Mesenchymal stem cell (in vitro differentiated cells and primary cell): ENCODE measurements at regions not wholly inside any gene's neighbourhood (a gene's known extent, or its start where the extent isn't known, plus 50 kb on each side); places are given as distances from the start of the nearest gene placed in this dataset.

Source experiments
- DNase-seq: peaks from one replicate; pipeline ENCODE4 v3.0.0-alpha.2; 2013
- H2AFZ ChIP-seq: one replicate; pipeline ENCODE4 v1.6.1; 2013; ENCODE audit warnings: low read depth, mild to moderate bottlenecking, control low read depth, inconsistent platforms, low read length, moderate library complexity
- H2AK5ac ChIP-seq: 2 replicates; pipeline ENCODE4 v1.6.1; 2013; ENCODE audit warnings: low read length, moderate library complexity, mild to moderate bottlenecking, inconsistent platforms; ENCODE audit not compliant: severe bottlenecking
- H2BK120ac ChIP-seq: one replicate; pipeline ENCODE4 v1.6.1; 2013; ENCODE audit warnings: low read depth, mild to moderate bottlenecking, inconsistent platforms, low read length, moderate library complexity
- H2BK12ac ChIP-seq, 2 experiments: one replicate each; pipeline ENCODE4 v1.6.1; 2013; ENCODE audit warnings: inconsistent platforms in 2 of 2, low read length in 2 of 2, mild to moderate bottlenecking in 2 of 2, moderate library complexity in 2 of 2, control low read depth in 1 of 2
- H2BK15ac ChIP-seq: one replicate; pipeline ENCODE4 v1.6.1; 2013; ENCODE audit warnings: mild to moderate bottlenecking, low read depth, inconsistent platforms; ENCODE audit not compliant: poor library complexity, severe bottlenecking
- H2BK5ac ChIP-seq: 2 replicates; pipeline ENCODE4 v1.6.1; 2013; ENCODE audit warnings: low read depth, mild to moderate bottlenecking, low read length, control low read depth, inconsistent platforms; ENCODE audit not compliant: poor library complexity, severe bottlenecking
- H3K14ac ChIP-seq, 2 experiments: one replicate each; pipeline ENCODE4 v1.6.1; 2013; ENCODE audit warnings: inconsistent platforms in 2 of 2, low read length in 2 of 2, control low read depth in 1 of 2, mild to moderate bottlenecking in 1 of 2, moderate library complexity in 1 of 2
- H3K18ac ChIP-seq, 2 experiments: one replicate each; pipeline ENCODE4 v1.6.1; 2013; ENCODE audit warnings: inconsistent platforms in 2 of 2, low read length in 2 of 2, control low read depth in 1 of 2, low read depth in 1 of 2, mild to moderate bottlenecking in 1 of 2
- H3K23ac ChIP-seq, 2 experiments: one replicate each; pipeline ENCODE4 v1.6.1; 2013; ENCODE audit warnings: inconsistent platforms in 2 of 2, low read length in 2 of 2, mild to moderate bottlenecking in 2 of 2, moderate library complexity in 2 of 2, control low read depth in 1 of 2
- H3K27ac ChIP-seq: 2 replicates; pipeline ENCODE4 v1.5.1; 2013; ENCODE audit warnings: mild to moderate bottlenecking, moderate library complexity, low read length, control low read depth, inconsistent platforms; ENCODE audit not compliant: poor library complexity, severe bottlenecking
- H3K27me3 ChIP-seq, 2 experiments: 2 replicates each; pipeline versions ENCODE4 v1.6.1 to v1.7.0; 2013; ENCODE audit warnings: low read length in 2 of 2, mild to moderate bottlenecking in 2 of 2, moderate library complexity in 2 of 2, control low read depth in 1 of 2, inconsistent platforms in 1 of 2; ENCODE audit not compliant: control insufficient read depth in 1 of 2, insufficient read depth in 1 of 2
- H3K36me3 ChIP-seq, 2 experiments: 2 replicates each; pipeline versions ENCODE4 v1.6.1 to v1.7.0; 2013; ENCODE audit warnings: low read length in 2 of 2, control low read depth in 1 of 2, inconsistent platforms in 1 of 2, low read depth in 1 of 2, mild to moderate bottlenecking in 1 of 2; ENCODE audit not compliant: insufficient read depth in 2 of 2, control insufficient read depth in 1 of 2
- H3K4ac ChIP-seq, 2 experiments: one replicate each; pipeline ENCODE4 v1.6.1; 2013; ENCODE audit warnings: inconsistent platforms in 2 of 2, low read length in 2 of 2, mild to moderate bottlenecking in 2 of 2, moderate library complexity in 2 of 2, control low read depth in 1 of 2, low read depth in 1 of 2
- H3K4me1 ChIP-seq: 2 replicates; pipeline ENCODE4 v1.6.1; 2013; ENCODE audit warnings: low read depth, low read length, control low read depth; ENCODE audit not compliant: control insufficient read depth, insufficient read depth
- H3K4me2 ChIP-seq: 2 replicates; pipeline ENCODE4 v1.6.1; 2013; ENCODE audit warnings: low read length, mild to moderate bottlenecking, inconsistent platforms; ENCODE audit not compliant: poor library complexity, severe bottlenecking
- H3K4me3 ChIP-seq, 2 experiments: 2 replicates each; pipeline versions ENCODE4 v1.5.1 to v1.7.0; 2013; ENCODE audit warnings: low read length in 2 of 2, mild to moderate bottlenecking in 2 of 2, control low read depth in 1 of 2, low read depth in 1 of 2; ENCODE audit not compliant: insufficient read depth in 1 of 2
- H3K79me1 ChIP-seq: replicated peaks from 2 replicates; pipeline ENCODE4 v1.6.1; 2013; ENCODE audit warnings: mild to moderate bottlenecking, control low read depth, low read length, inconsistent platforms; ENCODE audit not compliant: poor library complexity, severe bottlenecking
- H3K9ac ChIP-seq: 2 replicates; pipeline ENCODE4 v1.7.0; 2013; ENCODE audit warnings: mild to moderate bottlenecking, low read length, moderate library complexity
- H3K9me3 ChIP-seq: 2 replicates; pipeline ENCODE4 v1.7.0; 2013; ENCODE audit warnings: mild to moderate bottlenecking, low read length; ENCODE audit not compliant: control insufficient read depth
- H4K8ac ChIP-seq: one replicate; pipeline ENCODE4 v1.6.1; 2013; ENCODE audit warnings: inconsistent platforms, mild to moderate bottlenecking, low read length, moderate library complexity
- H4K91ac ChIP-seq: one replicate; pipeline ENCODE4 v1.6.1; 2013; ENCODE audit warnings: mild to moderate bottlenecking, low read length, inconsistent platforms
- WGBS: methylation state at CpG from one replicate; pipeline ENCODE4 v1.1.7; 2013; ENCODE audit warnings: mixed read lengths; 5-methylcytosine and 5-hydroxymethylcytosine counted together

- Histone ChIP-seq H3K18ac (no peak overlapping the region), H3K36me3 (no peaks in the 10 kb centered on the region), H3K23ac (no peak overlapping the region), H2AFZ (no peak overlapping the region), H2BK120ac (no peak overlapping the region), H3K79me1 (no peaks in the 10 kb centered on the region), H3K27ac (no peak overlapping the region), H4K8ac (no peak overlapping the region), H4K91ac (no peak overlapping the region), H3K4me3 (no peak overlapping the region), H3K9ac (no peak overlapping the region), H3K27me3 (no peaks in the 10 kb centered on the region), H3K4ac (no peak overlapping the region), H2AK5ac (no peak overlapping the region), H2BK15ac (no peak overlapping the region), H3K14ac (no peak overlapping the region), H3K4me2 (no peak overlapping the region), H2BK12ac (no peak overlapping the region), H2BK5ac (no peak overlapping the region), H3K4me1 (no peaks in the 10 kb centered on the region), H3K9me3 (peaks cover 10% of the 10 kb centered on the region)
- 76% methylated on average over 6 of the region's 7 CpGs for WGBS
- DNase-seq, result no peak
Measured at GRCh38 chr16:7150230-7150629, 182.4 kb upstream of the RBFOX1 start.

- WGBS, result 63% methylated on average over 6 of the region's 6 CpGs
- H3K79me1 ChIP-seq, result no peaks in the 10 kb centered on the region
- no peak overlapping the region for H3K27ac ChIP-seq
- no peaks in the 10 kb centered on the region for H3K4me1 ChIP-seq
- H2BK12ac ChIP-seq, result no peak overlapping the region
- no peak overlapping the region for H2AK5ac ChIP-seq
- H4K91ac ChIP-seq, result no peak overlapping the region
- no peak overlapping the region for H2BK120ac ChIP-seq
- H4K8ac ChIP-seq, result no peak overlapping the region
- no peak overlapping the region for H2BK5ac ChIP-seq
- no peak overlapping the region for H3K14ac ChIP-seq
- no peaks in the 10 kb centered on the region for H3K36me3 ChIP-seq
- no peak overlapping the region for H2AFZ ChIP-seq
- no peak overlapping the region for H3K18ac ChIP-seq
- no peak overlapping the region for H3K9ac ChIP-seq
- peaks cover 10% of the 10 kb centered on the region for H3K9me3 ChIP-seq
- no peak overlapping the region for H2BK15ac ChIP-seq
- no peak for DNase-seq
- H3K27me3 ChIP-seq, result no peaks in the 10 kb centered on the region
- no peak overlapping the region for H3K4me2 ChIP-seq
- no peak overlapping the region for H3K4me3 ChIP-seq
- H3K23ac ChIP-seq, result no peak overlapping the region
- H3K4ac ChIP-seq, result no peak overlapping the region
Measured at GRCh38 chr16:7148606-7149005, 184.0 kb upstream of the RBFOX1 start.

DNA sequence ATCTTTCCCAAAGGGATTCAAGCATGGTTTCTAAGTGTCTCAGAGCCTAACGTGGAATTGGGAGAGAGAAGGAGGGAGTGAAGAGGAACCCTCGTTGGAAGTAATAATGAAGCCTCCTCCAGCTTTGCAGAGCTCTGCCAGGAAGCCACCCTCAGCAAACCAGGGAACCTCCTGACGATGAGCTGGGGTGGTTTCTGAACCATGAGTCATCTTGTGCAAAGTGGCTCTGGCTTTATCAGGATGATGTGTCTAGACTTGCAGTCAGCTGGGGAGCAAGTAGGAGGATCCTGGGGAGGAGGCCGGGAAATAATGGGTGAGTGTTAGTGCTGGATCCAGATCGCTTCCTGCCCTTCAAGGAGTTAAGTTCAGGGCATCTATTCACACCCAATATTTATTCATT, 191.7 kb upstream of the RBFOX1 start:
- H2AFZ ChIP-seq, result no peak overlapping the region

GRCh38 chr16:7137560-7138330, 194.9 kb upstream of the RBFOX1 start:
- Histone ChIP-seq H3K27ac (no peak overlapping the region), H3K9ac (no peak overlapping the region), H3K14ac (no peak overlapping the region), H3K4me3 (no peak overlapping the region), H3K79me1 (no peaks in the 10 kb centered on the region), H2AFZ (no peak overlapping the region), H2BK15ac (no peak overlapping the region), H3K4me2 (no peak overlapping the region), H2BK5ac (no peak overlapping the region), H3K23ac (no peak overlapping the region), H3K27me3 (no peaks in the 10 kb centered on the region), H4K8ac (no peak overlapping the region), H3K4ac (no peak overlapping the region), H3K4me1 (no peaks in the 10 kb centered on the region), H2BK120ac (no peak overlapping the region), H2AK5ac (no peak overlapping the region), H3K18ac (no peak overlapping the region), H4K91ac (no peak overlapping the region), H3K9me3 (no peaks in the 10 kb centered on the region), H2BK12ac (no peak overlapping the region), H3K36me3 (no peaks in the 10 kb centered on the region)
- 55% methylated on average over 7 of the region's 8 CpGs for WGBS
- DNase-seq, result no peak

More for the DNA sequence above, 191.7 kb upstream of the RBFOX1 start:
- H3K27me3 ChIP-seq, result no peaks in the 10 kb centered on the region
- no peak overlapping the region for H3K18ac ChIP-seq
- H3K14ac ChIP-seq, result no peak overlapping the region
- H3K79me1 ChIP-seq, result no peaks in the 10 kb centered on the region
- no peaks in the 10 kb centered on the region for H3K4me1 ChIP-seq
- no peak overlapping the region for H2BK15ac ChIP-seq
- H4K91ac ChIP-seq, result no peak overlapping the region
- H3K4me2 ChIP-seq, result no peak overlapping the region
- no peak overlapping the region for H2BK12ac ChIP-seq
- H3K9me3 ChIP-seq, result no peaks in the 10 kb centered on the region
- no peak overlapping the region for H3K27ac ChIP-seq
- H2AK5ac ChIP-seq, result no peak overlapping the region
- no peaks in the 10 kb centered on the region for H3K36me3 ChIP-seq
- no peak overlapping the region for H4K8ac ChIP-seq
- H3K23ac ChIP-seq, result no peak overlapping the region
- H2BK5ac ChIP-seq, result no peak overlapping the region
- H2BK120ac ChIP-seq, result no peak overlapping the region
- no peak overlapping the region for H3K4me3 ChIP-seq
- WGBS, result 41% methylated on average over 4 of the region's 5 CpGs
- H3K9ac ChIP-seq, result no peak overlapping the region
- DNase-seq, result no peak
- H3K4ac ChIP-seq, result no peak overlapping the region
